Glutamatergic neuron (in vitro differentiated cells): ENCODE measurements at regions not wholly inside any gene's neighbourhood (a gene's known extent, or its start where the extent isn't known, plus 50 kb on each side); places are given as distances from the start of the nearest gene placed in this dataset.

ENCODE experiments used
- DNase-seq: peaks from one replicate; pipeline ENCODE4 v3.0.0; 2022
- H3K27ac Mint-ChIP-seq: one replicate; pipeline ENCODE4 v1.8.0; 2020; ENCODE audit warnings: mild to moderate bottlenecking, mixed read lengths, inconsistent platforms; ENCODE audit not compliant: unreplicated experiment
- H3K27me3 Mint-ChIP-seq: one replicate; pipeline ENCODE4 v1.8.0; 2020; ENCODE audit warnings: mild to moderate bottlenecking, moderate library complexity, mixed read lengths, inconsistent platforms; ENCODE audit not compliant: unreplicated experiment
- H3K36me3 Mint-ChIP-seq: one replicate; pipeline ENCODE4 v1.8.0; 2020; ENCODE audit warnings: mild to moderate bottlenecking, mixed read lengths, inconsistent platforms; ENCODE audit not compliant: unreplicated experiment
- H3K4me1 Mint-ChIP-seq: one replicate; pipeline ENCODE4 v1.8.0; 2020; ENCODE audit warnings: mild to moderate bottlenecking, low read depth, mixed read lengths, inconsistent platforms; ENCODE audit not compliant: unreplicated experiment
- H3K4me3 Mint-ChIP-seq: one replicate; pipeline ENCODE4 v1.8.0; 2020; ENCODE audit warnings: mild to moderate bottlenecking, mixed read lengths, inconsistent platforms; ENCODE audit not compliant: unreplicated experiment
- H3K9me3 Mint-ChIP-seq: one replicate; pipeline ENCODE4 v1.8.0; 2020; ENCODE audit warnings: mild to moderate bottlenecking, moderate library complexity, mixed read lengths, inconsistent platforms; ENCODE audit not compliant: unreplicated experiment
- TF ChIP-seq, protein P1 (sequence below): fragments of 200-600 bp; sonication (generic); IDR thresholded peaks from one replicate; pipeline ENCODE4 v1.5.0; 2021; ENCODE audit not compliant: partially characterized antibody, unreplicated experiment

- H3K4me3 Mint-ChIP-seq, result no peak overlapping the region
- no peak for DNase-seq
- peaks cover 4% of the 10 kb centered on the region for H3K27me3 Mint-ChIP-seq
- H3K4me1 Mint-ChIP-seq, result no peaks in the 10 kb centered on the region
- TF ChIP-seq, protein P1, sequence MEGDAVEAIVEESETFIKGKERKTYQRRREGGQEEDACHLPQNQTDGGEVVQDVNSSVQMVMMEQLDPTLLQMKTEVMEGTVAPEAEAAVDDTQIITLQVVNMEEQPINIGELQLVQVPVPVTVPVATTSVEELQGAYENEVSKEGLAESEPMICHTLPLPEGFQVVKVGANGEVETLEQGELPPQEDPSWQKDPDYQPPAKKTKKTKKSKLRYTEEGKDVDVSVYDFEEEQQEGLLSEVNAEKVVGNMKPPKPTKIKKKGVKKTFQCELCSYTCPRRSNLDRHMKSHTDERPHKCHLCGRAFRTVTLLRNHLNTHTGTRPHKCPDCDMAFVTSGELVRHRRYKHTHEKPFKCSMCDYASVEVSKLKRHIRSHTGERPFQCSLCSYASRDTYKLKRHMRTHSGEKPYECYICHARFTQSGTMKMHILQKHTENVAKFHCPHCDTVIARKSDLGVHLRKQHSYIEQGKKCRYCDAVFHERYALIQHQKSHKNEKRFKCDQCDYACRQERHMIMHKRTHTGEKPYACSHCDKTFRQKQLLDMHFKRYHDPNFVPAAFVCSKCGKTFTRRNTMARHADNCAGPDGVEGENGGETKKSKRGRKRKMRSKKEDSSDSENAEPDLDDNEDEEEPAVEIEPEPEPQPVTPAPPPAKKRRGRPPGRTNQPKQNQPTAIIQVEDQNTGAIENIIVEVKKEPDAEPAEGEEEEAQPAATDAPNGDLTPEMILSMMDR, result no peak
- peaks cover 3% of the 10 kb centered on the region for H3K9me3 Mint-ChIP-seq
- no peak overlapping the region for H3K27ac Mint-ChIP-seq
- no peaks in the 10 kb centered on the region for H3K36me3 Mint-ChIP-seq
These were observed 328.9 kb upstream of the DDX18 start for GRCh38 chr2:117485588-117485987.

- Mint-ChIP-seq H3K4me1 (no peaks in the 10 kb centered on the region), H3K36me3 (no peaks in the 10 kb centered on the region), H3K4me3 (no peak overlapping the region), H3K27ac (no peak overlapping the region), H3K9me3 (peaks cover 3% of the 10 kb centered on the region), H3K27me3 (peaks cover 4% of the 10 kb centered on the region)
- TF ChIP-seq, protein P1, result no peak
- DNase-seq, result no peak
These were observed 328.4 kb upstream of the DDX18 start for GRCh38 chr2:117486081-117486480.

DNA sequence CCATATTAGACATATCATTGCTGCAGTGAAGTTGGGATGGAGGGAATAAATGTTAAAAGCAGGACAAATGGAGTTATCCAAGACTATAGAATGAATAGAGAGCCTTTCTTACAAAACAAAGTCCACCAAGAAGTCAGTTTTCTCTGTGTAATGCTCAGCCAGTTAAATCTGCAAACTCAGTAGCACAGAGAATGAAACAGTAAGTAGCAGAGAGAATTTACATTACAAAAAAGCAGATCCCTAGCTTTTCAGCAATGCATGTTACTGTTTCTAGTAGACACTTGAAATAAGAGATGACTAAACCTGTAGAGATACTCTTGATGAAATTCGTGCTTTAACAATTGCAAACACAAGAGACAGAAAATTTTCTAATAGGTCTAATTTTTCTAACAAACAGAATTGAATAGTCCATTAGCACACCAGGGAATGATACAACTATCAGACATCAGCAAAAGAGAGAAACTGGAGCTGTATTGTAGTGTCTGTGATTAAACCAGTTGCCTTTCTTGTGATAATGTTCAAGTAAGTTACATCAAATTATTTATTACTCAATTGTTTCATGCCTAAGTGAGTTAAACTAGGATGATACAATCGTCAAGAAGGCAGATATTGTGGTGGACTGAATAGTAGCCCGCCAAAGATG is 322.2 kb upstream of the DDX18 start:
- Mint-ChIP-seq H3K27ac (no peak overlapping the region), H3K4me3 (no peak overlapping the region), H3K36me3 (no peaks in the 10 kb centered on the region), H3K27me3 (no peaks in the 10 kb centered on the region), H3K4me1 (no peaks in the 10 kb centered on the region), H3K9me3 (no peaks in the 10 kb centered on the region)
- TF ChIP-seq, protein P1, result no peak
- DNase-seq, result no peak

DNA sequence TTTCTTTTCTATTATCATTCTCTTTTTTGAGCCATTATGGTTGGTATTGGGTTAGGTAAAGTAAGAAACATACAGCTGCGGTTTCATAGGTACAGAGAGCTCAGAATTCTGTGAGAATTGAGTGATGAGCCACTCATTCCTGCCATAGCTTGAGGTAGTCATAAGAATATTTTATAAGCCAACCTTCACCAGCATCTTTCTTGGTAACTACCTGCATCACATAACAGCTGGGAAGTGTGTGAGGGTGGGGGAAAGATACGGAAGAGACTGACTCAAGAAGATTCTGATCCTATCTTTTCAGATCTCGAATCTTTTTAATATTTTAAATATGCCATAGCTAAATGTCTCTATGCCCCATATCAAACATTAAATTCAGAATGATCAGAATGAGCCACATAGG is 313.8 kb upstream of the DDX18 start:
- TF ChIP-seq, protein P1, result no peak
- Mint-ChIP-seq H3K4me3 (no peak overlapping the region), H3K4me1 (no peaks in the 10 kb centered on the region), H3K9me3 (no peaks in the 10 kb centered on the region), H3K36me3 (no peaks in the 10 kb centered on the region), H3K27me3 (no peaks in the 10 kb centered on the region), H3K27ac (no peak overlapping the region)
- DNase-seq, result no peak

GRCh38 chr2:117502121-117502520 is 312.4 kb upstream of the DDX18 start:
- no peaks in the 10 kb centered on the region for H3K36me3 Mint-ChIP-seq
- no peaks in the 10 kb centered on the region for H3K9me3 Mint-ChIP-seq
- TF ChIP-seq, protein P1, result no peak
- H3K27me3 Mint-ChIP-seq, result no peaks in the 10 kb centered on the region
- no peaks in the 10 kb centered on the region for H3K4me1 Mint-ChIP-seq
- no peak overlapping the region for H3K4me3 Mint-ChIP-seq
- DNase-seq, result no peak
- H3K27ac Mint-ChIP-seq, result no peak overlapping the region
